Endothelial cell (in vitro differentiated cells): ENCODE measurements at regions not wholly inside any gene's neighbourhood (a gene's known extent, or its start where the extent isn't known, plus 50 kb on each side); places are given as distances from the start of the nearest gene placed in this dataset.

Source experiments
- DNase-seq: peaks from one replicate; pipeline ENCODE4 v3.0.0; 2021; ENCODE audit warnings: low spot score
- H3K27ac Mint-ChIP-seq: one replicate; pipeline ENCODE4 v1.8.0; 2021; ENCODE audit warnings: mixed read lengths, inconsistent platforms; ENCODE audit not compliant: unreplicated experiment
- H3K27me3 Mint-ChIP-seq: one replicate; pipeline ENCODE4 v1.8.0; 2021; ENCODE audit warnings: mild to moderate bottlenecking, moderate library complexity, mixed read lengths, inconsistent platforms; ENCODE audit not compliant: unreplicated experiment
- H3K36me3 Mint-ChIP-seq: one replicate; pipeline ENCODE4 v1.8.0; 2021; ENCODE audit warnings: mild to moderate bottlenecking, low read depth, mixed read lengths, inconsistent platforms; ENCODE audit not compliant: unreplicated experiment
- H3K4me1 Mint-ChIP-seq: one replicate; pipeline ENCODE4 v1.8.0; 2021; ENCODE audit warnings: mild to moderate bottlenecking, mixed read lengths, inconsistent platforms; ENCODE audit not compliant: unreplicated experiment
- H3K4me3 Mint-ChIP-seq: one replicate; pipeline ENCODE4 v1.8.0; 2021; ENCODE audit warnings: mild to moderate bottlenecking, mixed read lengths, inconsistent platforms; ENCODE audit not compliant: unreplicated experiment
- H3K9me3 Mint-ChIP-seq: one replicate; pipeline ENCODE4 v1.8.0; 2021; ENCODE audit warnings: mixed read lengths, inconsistent platforms; ENCODE audit not compliant: unreplicated experiment
- TF ChIP-seq, protein P1 (sequence below): fragments of 200-600 bp; sonication (generic); IDR thresholded peaks from one replicate; pipeline ENCODE4 v1.5.0; 2021; ENCODE audit warnings: antibody characterized with exemption; ENCODE audit not compliant: unreplicated experiment

DNA sequence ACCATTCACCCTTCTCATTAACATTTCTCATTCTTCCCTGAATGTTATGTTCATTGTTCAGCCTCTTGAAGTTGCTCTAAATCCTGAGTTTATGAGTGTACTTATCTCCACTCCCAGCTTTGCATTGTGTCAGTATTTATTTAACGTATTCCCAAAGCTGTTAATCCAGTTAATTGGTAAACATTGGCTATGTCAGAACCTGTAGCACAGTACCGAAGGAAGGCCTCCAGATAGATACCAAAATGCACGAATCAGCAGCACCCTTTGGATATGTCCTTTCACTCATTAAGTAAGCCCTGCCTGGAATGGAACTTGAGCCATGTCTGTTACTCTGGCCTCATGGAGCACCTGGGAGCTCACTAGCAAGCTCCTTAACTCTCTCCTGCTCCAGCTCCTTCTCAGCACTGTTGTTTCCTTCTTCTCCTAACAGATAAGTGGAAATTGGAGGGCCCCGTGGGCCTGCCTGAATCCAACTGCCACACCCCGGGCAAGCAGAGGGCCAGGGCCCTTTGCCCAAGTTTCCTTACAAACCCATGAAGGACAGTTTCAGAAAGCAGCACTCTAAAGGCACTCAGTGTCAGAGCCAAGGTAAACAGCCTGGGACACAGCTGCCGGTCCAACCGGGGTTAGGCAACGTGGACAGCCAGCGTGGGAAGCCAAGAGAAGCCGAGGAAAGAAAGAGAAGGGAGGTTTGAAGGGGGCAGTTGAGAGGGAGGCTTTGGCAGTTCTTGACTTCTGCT, 155.0 kb upstream of the SERP2 start:
- Mint-ChIP-seq H3K9me3 (no peaks in the 10 kb centered on the region), H3K4me3 (no peak overlapping the region), H3K27me3 (peaks cover 2% of the 10 kb centered on the region), H3K36me3 (no peaks in the 10 kb centered on the region), H3K27ac (no peak overlapping the region), H3K4me1 (no peaks in the 10 kb centered on the region)
- DNase-seq, result no peak
- TF ChIP-seq, protein P1, sequence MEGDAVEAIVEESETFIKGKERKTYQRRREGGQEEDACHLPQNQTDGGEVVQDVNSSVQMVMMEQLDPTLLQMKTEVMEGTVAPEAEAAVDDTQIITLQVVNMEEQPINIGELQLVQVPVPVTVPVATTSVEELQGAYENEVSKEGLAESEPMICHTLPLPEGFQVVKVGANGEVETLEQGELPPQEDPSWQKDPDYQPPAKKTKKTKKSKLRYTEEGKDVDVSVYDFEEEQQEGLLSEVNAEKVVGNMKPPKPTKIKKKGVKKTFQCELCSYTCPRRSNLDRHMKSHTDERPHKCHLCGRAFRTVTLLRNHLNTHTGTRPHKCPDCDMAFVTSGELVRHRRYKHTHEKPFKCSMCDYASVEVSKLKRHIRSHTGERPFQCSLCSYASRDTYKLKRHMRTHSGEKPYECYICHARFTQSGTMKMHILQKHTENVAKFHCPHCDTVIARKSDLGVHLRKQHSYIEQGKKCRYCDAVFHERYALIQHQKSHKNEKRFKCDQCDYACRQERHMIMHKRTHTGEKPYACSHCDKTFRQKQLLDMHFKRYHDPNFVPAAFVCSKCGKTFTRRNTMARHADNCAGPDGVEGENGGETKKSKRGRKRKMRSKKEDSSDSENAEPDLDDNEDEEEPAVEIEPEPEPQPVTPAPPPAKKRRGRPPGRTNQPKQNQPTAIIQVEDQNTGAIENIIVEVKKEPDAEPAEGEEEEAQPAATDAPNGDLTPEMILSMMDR, result no peak

DNA sequence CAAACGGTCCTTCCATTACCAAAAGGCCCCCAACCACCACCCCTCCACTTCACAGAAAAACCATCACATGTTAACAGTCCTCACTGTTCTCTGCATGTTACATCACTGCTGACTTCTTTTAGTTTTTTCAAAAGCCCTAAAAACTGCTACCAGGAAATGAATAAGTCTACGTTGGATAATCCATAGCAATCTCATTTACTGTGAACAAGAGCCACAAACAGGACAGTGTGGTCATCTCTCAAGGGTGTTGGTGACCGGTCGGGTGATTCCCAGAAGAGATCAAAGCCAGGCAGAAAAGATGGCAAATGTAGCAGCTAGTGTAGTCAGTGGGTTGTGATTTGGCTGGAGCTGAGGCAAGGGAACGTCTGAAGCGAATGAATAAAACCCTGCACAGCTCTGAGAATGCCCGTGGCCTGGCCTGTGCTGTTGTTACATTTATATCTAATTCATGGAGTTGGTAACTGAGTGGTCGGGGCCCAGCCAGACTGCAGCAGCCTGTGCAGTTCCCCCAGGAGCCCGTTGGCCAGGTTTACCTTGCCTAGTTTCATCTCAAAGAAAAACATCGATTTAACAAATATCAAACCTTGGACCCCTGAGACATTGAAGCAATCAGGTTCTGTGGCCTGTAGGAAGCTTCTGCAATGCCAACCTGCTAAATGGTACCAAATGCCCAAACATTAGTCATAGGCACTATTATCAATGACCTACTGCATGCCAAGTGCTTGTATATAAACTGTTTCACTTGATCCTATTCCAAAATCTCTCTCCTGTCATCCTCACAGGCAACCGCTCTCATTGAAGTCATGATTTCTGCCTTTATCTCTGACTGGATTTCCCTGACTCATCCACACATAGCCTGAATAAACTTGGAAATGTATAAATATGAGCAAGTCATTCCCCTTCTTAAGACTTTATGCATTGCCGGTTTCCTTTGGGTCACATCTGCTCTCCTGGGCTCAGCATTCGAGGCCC, 153.8 kb upstream of the SERP2 start:
- Mint-ChIP-seq H3K27me3 (peaks cover 2% of the 10 kb centered on the region), H3K27ac (no peak overlapping the region), H3K4me1 (no peaks in the 10 kb centered on the region), H3K9me3 (no peaks in the 10 kb centered on the region), H3K36me3 (no peaks in the 10 kb centered on the region), H3K4me3 (no peak overlapping the region)
- TF ChIP-seq, protein P1, result no peak
- no peak for DNase-seq

DNA sequence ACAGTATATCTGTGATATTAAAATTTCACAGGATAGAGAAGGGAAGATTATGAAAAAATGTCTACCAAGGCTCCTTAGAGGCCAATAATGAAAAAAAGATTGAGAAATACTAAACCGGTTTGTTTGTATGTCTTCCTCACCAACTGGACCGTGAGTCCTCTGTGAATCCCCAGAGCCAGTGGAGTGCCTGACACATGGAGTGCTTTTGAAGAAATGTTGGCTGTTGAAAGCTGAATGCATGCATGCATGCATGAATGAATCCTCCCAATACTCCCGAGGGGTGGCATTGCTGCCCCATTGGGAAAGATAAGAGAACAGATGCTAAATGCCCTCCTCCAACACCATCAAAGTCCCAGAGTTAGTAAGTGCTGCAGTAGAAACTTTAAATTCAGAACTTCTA, 152.7 kb upstream of the SERP2 start:
- no peak for DNase-seq
- H3K9me3 Mint-ChIP-seq, result no peaks in the 10 kb centered on the region

DNA sequence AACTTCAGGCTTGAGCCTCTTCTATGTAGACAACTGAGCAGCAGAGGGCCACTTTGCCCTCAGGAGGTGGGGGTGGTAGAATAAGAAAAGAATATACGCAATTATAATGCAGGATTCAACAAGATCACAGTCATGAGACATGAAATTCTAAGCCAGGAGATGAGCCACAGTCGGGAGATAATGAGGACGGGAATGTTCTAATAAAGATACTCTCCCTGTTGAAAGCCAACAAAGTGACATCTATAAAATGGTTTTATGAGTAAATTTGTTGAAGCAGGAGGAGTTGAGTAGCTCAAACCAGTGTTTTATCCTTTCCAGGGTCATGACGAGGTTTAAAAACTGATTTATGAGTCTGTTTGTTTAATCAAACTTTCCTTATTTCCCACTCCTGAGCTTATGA, 152.0 kb upstream of the SERP2 start:
- Mint-ChIP-seq H3K27ac (no peak overlapping the region), H3K9me3 (no peaks in the 10 kb centered on the region), H3K4me1 (no peaks in the 10 kb centered on the region), H3K36me3 (no peaks in the 10 kb centered on the region), H3K27me3 (peaks cover 2% of the 10 kb centered on the region), H3K4me3 (no peak overlapping the region)
- no peak for DNase-seq
- TF ChIP-seq, protein P1, result no peak

More for the DNA sequence above, 152.7 kb upstream of the SERP2 start:
- Mint-ChIP-seq H3K27ac (no peak overlapping the region), H3K36me3 (no peaks in the 10 kb centered on the region), H3K4me3 (no peak overlapping the region), H3K27me3 (peaks cover 2% of the 10 kb centered on the region), H3K4me1 (no peaks in the 10 kb centered on the region)
- TF ChIP-seq, protein P1, result no peak
